GM23338 (cell line): ENCODE measurements at regions not wholly inside any gene's neighbourhood (a gene's known extent, or its start where the extent isn't known, plus 50 kb on each side); places are given as distances from the start of the nearest gene placed in this dataset.

Experiments used
- ATAC-seq: fragments of 200-7000 bp; cut with Tn5 transposase; 3 replicates; pipeline ENCODE4 v1.9.1; 2020
- DNase-seq: peaks from one replicate; pipeline ENCODE4 v3.0.0-alpha.2; 2015; ENCODE audit warnings: low spot score
- H2AFZ ChIP-seq: fragments of 200-600 bp; sonication (generic); 2 replicates; pipeline ENCODE4 v1.8.0; 2016; ENCODE audit warnings: antibody characterized with exemption, mild to moderate bottlenecking, moderate library complexity
- H3F3A ChIP-seq: fragments of 200-600 bp; sonication (generic); replicated peaks from 2 replicates; pipeline ENCODE4 v1.8.0; 2017; ENCODE audit warnings: antibody characterized with exemption, mixed run types, low read depth
- H3K27ac ChIP-seq: fragments of 200-600 bp; sonication (generic); 2 replicates; pipeline ENCODE4 v1.6.1; 2016; ENCODE audit warnings: low read depth
- H3K27me3 ChIP-seq: fragments of 200-600 bp; sonication (generic); 2 replicates; pipeline ENCODE4 v1.8.0; 2016; ENCODE audit warnings: mild to moderate bottlenecking, mixed run types, moderate library complexity; ENCODE audit not compliant: insufficient read depth
- H3K36me3 ChIP-seq: fragments of 200-600 bp; sonication (generic); 2 replicates; pipeline ENCODE4 v1.8.0; 2016; ENCODE audit warnings: mild to moderate bottlenecking; ENCODE audit not compliant: insufficient read depth
- H3K4me1 ChIP-seq: fragments of 200-600 bp; sonication (generic); 2 replicates; pipeline ENCODE4 v1.8.0; 2016; ENCODE audit warnings: mild to moderate bottlenecking, moderate library complexity; ENCODE audit not compliant: insufficient read depth
- H3K4me2 ChIP-seq: fragments of 200-600 bp; sonication (generic); 2 replicates; pipeline ENCODE4 v1.7.1; 2017; ENCODE audit warnings: mixed run types
- H3K4me3 ChIP-seq: fragments of 200-600 bp; sonication (generic); 2 replicates; pipeline ENCODE4 v1.6.1; 2016; ENCODE audit warnings: mixed run types
- H3K79me2 ChIP-seq: fragments of 200-600 bp; sonication (generic); replicated peaks from 2 replicates; pipeline ENCODE4 v1.8.0; 2017; ENCODE audit warnings: mild to moderate bottlenecking; ENCODE audit not compliant: insufficient read depth
- H3K9me2 ChIP-seq: fragments of 200-600 bp; sonication (generic); 2 replicates; pipeline ENCODE4 v1.8.0; 2017; ENCODE audit not compliant: insufficient read depth
- H4K20me1 ChIP-seq: fragments of 200-600 bp; sonication (generic); replicated peaks from 2 replicates; pipeline ENCODE4 v1.8.0; 2017; ENCODE audit warnings: mild to moderate bottlenecking; ENCODE audit not compliant: insufficient read depth
- H3K27ac Mint-ChIP-seq: 2 replicates; pipeline ENCODE4 v1.8.0; 2020; ENCODE audit warnings: inconsistent platforms, mild to moderate bottlenecking, moderate library complexity, mixed read lengths
- H3K27me3 Mint-ChIP-seq: 3 replicates; pipeline ENCODE4 v1.8.0; 2022; ENCODE audit warnings: low read depth, mild to moderate bottlenecking, moderate library complexity, mixed read lengths, inconsistent platforms; ENCODE audit not compliant: insufficient read depth, poor library complexity
- H3K36me3 Mint-ChIP-seq: 3 replicates; pipeline ENCODE4 v1.8.0; 2021; ENCODE audit warnings: low read depth, mild to moderate bottlenecking, inconsistent platforms, moderate library complexity, mixed read lengths
- H3K4me1 Mint-ChIP-seq: 3 replicates; pipeline ENCODE4 v1.8.0; 2020; ENCODE audit warnings: mild to moderate bottlenecking, inconsistent platforms, mixed read lengths
- H3K4me3 Mint-ChIP-seq: 3 replicates; pipeline ENCODE4 v1.8.0; 2021; ENCODE audit warnings: moderate library complexity, mild to moderate bottlenecking, inconsistent platforms, mixed read lengths
- H3K9me3 Mint-ChIP-seq: 3 replicates; pipeline ENCODE4 v1.8.0; 2020; ENCODE audit warnings: moderate library complexity, mild to moderate bottlenecking, inconsistent platforms, mixed read lengths
- CREB1 ChIP-seq: fragments of 250-450 bp; sonication (Bioruptor Pico); IDR thresholded peaks from 2 replicates; pipeline ENCODE4 v1.5.0; 2020; ENCODE audit warnings: low read depth, mild to moderate bottlenecking, moderate library complexity
- EZH2 ChIP-seq: fragments of 200-600 bp; sonication (generic); IDR thresholded peaks from one replicate; pipeline ENCODE4 v1.8.0; 2017; ENCODE audit warnings: antibody characterized with exemption, mild to moderate bottlenecking, low read depth; ENCODE audit not compliant: unreplicated experiment
- EZH2phosphoT487 ChIP-seq: fragments of 200-600 bp; sonication (generic); IDR thresholded peaks from one replicate; pipeline ENCODE4 v1.8.1; 2018; ENCODE audit warnings: antibody characterized with exemption; ENCODE audit not compliant: unreplicated experiment
- JUNB ChIP-seq: IDR thresholded peaks from one replicate; pipeline ENCODE4 v1.6.1; 2016; ENCODE audit warnings: antibody characterized with exemption; ENCODE audit not compliant: unreplicated experiment
- NANOG ChIP-seq: IDR thresholded peaks from 2 replicates; pipeline ENCODE4 v1.6.1; 2016; ENCODE audit warnings: antibody characterized with exemption, borderline replicate concordance
- POLR2AphosphoS5 ChIP-seq: IDR thresholded peaks from 2 replicates; pipeline ENCODE4 v1.6.1; 2016; ENCODE audit warnings: antibody characterized with exemption, low read depth
- STAT1 ChIP-seq: IDR thresholded peaks from one replicate; pipeline ENCODE4 v1.6.1; 2016; ENCODE audit warnings: antibody characterized with exemption; ENCODE audit not compliant: unreplicated experiment
- ZNF114 ChIP-seq: fragments of 250-450 bp; sonication (Bioruptor Pico); IDR thresholded peaks from 2 replicates; pipeline ENCODE4 v1.5.0; 2020; ENCODE audit warnings: mild to moderate bottlenecking, moderate library complexity
- ZNF331 ChIP-seq: fragments of 250-450 bp; sonication (Bioruptor Pico); IDR thresholded peaks from 2 replicates; pipeline ENCODE4 v1.5.0; 2020; ENCODE audit warnings: low read depth, mild to moderate bottlenecking, moderate library complexity
- TF ChIP-seq, protein P1 (sequence below): IDR thresholded peaks from 2 replicates; pipeline ENCODE4 v1.6.1; 2016; ENCODE audit warnings: antibody characterized with exemption
- TF ChIP-seq, protein P2 (sequence below): IDR thresholded peaks from one replicate; pipeline ENCODE4 v1.6.1; 2018; ENCODE audit warnings: antibody characterized with exemption; ENCODE audit not compliant: unreplicated experiment
- TF ChIP-seq, protein P3 (sequence below), 2 experiments: fragments of 200-600 bp in 1 of 2; sonication (generic) in 1 of 2; conservative IDR thresholded peaks; 2 replicates each; pipeline versions ENCODE4 v1.5.1 to v1.6.1; 2016 to 2017; ENCODE audit warnings: antibody characterized with exemption in 2 of 2, low read depth in 2 of 2, mild to moderate bottlenecking in 2 of 2, moderate library complexity in 1 of 2
- TF ChIP-seq, protein P4 (sequence below): fragments of 250-450 bp; sonication (Bioruptor Pico); IDR thresholded peaks from 2 replicates; pipeline ENCODE4 v1.5.0; 2020; ENCODE audit warnings: mild to moderate bottlenecking, moderate library complexity

DNA sequence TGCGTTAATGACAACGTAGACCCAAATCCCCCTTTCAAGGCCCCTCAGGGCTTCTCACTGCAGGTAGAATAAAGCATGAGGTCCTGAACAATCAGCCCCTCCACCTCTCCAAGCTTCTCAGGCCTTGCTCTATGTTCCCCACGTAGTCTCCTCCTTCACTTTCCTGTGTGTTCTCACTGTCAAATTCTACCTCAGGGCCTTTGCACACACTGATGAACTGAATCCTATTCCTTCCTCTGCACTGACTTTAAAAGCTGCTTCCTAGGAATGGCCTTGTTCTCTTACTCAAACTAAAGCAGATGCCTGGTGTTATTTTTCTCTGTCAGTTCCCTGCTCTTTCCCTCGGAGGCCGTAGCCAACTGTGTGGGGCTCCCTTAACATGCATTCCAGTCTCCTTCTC lies 66.8 kb upstream of the EDN1 start:
- ATAC-seq (no peak), DNase-seq (no peak)
- Mint-ChIP-seq H3K9me3 (no peaks in the 10 kb centered on the region), H3K4me1 (0 out of 3 replicates have a peak, but pooled peaks cover 2% of the 10 kb centered on the region), H3K4me3 (no peak overlapping the region), H3K36me3 (no peaks in the 10 kb centered on the region), H3K27me3 (peaks cover 5% of the 10 kb centered on the region), H3K27ac (no peak overlapping the region)
- TF ChIP-seq, protein P1, sequence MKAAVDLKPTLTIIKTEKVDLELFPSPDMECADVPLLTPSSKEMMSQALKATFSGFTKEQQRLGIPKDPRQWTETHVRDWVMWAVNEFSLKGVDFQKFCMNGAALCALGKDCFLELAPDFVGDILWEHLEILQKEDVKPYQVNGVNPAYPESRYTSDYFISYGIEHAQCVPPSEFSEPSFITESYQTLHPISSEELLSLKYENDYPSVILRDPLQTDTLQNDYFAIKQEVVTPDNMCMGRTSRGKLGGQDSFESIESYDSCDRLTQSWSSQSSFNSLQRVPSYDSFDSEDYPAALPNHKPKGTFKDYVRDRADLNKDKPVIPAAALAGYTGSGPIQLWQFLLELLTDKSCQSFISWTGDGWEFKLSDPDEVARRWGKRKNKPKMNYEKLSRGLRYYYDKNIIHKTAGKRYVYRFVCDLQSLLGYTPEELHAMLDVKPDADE, result no peak
- TF ChIP-seq JUNB (no peak), EZH2phosphoT487 (no peak), NANOG (no peak), ZNF114 (no peak), POLR2AphosphoS5 (no peak), STAT1 (no peak), CREB1 (no peak), ZNF331 (CRISPR knock-in tag) (no peak), EZH2 (no peak)
- TF ChIP-seq, protein P2, sequence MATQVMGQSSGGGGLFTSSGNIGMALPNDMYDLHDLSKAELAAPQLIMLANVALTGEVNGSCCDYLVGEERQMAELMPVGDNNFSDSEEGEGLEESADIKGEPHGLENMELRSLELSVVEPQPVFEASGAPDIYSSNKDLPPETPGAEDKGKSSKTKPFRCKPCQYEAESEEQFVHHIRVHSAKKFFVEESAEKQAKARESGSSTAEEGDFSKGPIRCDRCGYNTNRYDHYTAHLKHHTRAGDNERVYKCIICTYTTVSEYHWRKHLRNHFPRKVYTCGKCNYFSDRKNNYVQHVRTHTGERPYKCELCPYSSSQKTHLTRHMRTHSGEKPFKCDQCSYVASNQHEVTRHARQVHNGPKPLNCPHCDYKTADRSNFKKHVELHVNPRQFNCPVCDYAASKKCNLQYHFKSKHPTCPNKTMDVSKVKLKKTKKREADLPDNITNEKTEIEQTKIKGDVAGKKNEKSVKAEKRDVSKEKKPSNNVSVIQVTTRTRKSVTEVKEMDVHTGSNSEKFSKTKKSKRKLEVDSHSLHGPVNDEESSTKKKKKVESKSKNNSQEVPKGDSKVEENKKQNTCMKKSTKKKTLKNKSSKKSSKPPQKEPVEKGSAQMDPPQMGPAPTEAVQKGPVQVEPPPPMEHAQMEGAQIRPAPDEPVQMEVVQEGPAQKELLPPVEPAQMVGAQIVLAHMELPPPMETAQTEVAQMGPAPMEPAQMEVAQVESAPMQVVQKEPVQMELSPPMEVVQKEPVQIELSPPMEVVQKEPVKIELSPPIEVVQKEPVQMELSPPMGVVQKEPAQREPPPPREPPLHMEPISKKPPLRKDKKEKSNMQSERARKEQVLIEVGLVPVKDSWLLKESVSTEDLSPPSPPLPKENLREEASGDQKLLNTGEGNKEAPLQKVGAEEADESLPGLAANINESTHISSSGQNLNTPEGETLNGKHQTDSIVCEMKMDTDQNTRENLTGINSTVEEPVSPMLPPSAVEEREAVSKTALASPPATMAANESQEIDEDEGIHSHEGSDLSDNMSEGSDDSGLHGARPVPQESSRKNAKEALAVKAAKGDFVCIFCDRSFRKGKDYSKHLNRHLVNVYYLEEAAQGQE, result no peak
- TF ChIP-seq, protein P3, sequence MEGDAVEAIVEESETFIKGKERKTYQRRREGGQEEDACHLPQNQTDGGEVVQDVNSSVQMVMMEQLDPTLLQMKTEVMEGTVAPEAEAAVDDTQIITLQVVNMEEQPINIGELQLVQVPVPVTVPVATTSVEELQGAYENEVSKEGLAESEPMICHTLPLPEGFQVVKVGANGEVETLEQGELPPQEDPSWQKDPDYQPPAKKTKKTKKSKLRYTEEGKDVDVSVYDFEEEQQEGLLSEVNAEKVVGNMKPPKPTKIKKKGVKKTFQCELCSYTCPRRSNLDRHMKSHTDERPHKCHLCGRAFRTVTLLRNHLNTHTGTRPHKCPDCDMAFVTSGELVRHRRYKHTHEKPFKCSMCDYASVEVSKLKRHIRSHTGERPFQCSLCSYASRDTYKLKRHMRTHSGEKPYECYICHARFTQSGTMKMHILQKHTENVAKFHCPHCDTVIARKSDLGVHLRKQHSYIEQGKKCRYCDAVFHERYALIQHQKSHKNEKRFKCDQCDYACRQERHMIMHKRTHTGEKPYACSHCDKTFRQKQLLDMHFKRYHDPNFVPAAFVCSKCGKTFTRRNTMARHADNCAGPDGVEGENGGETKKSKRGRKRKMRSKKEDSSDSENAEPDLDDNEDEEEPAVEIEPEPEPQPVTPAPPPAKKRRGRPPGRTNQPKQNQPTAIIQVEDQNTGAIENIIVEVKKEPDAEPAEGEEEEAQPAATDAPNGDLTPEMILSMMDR (conservative IDR thresholded peaks at IDR 0.05; ENCODE audit: low read depth in 2 of 2), result no peak
- TF ChIP-seq, protein P4, sequence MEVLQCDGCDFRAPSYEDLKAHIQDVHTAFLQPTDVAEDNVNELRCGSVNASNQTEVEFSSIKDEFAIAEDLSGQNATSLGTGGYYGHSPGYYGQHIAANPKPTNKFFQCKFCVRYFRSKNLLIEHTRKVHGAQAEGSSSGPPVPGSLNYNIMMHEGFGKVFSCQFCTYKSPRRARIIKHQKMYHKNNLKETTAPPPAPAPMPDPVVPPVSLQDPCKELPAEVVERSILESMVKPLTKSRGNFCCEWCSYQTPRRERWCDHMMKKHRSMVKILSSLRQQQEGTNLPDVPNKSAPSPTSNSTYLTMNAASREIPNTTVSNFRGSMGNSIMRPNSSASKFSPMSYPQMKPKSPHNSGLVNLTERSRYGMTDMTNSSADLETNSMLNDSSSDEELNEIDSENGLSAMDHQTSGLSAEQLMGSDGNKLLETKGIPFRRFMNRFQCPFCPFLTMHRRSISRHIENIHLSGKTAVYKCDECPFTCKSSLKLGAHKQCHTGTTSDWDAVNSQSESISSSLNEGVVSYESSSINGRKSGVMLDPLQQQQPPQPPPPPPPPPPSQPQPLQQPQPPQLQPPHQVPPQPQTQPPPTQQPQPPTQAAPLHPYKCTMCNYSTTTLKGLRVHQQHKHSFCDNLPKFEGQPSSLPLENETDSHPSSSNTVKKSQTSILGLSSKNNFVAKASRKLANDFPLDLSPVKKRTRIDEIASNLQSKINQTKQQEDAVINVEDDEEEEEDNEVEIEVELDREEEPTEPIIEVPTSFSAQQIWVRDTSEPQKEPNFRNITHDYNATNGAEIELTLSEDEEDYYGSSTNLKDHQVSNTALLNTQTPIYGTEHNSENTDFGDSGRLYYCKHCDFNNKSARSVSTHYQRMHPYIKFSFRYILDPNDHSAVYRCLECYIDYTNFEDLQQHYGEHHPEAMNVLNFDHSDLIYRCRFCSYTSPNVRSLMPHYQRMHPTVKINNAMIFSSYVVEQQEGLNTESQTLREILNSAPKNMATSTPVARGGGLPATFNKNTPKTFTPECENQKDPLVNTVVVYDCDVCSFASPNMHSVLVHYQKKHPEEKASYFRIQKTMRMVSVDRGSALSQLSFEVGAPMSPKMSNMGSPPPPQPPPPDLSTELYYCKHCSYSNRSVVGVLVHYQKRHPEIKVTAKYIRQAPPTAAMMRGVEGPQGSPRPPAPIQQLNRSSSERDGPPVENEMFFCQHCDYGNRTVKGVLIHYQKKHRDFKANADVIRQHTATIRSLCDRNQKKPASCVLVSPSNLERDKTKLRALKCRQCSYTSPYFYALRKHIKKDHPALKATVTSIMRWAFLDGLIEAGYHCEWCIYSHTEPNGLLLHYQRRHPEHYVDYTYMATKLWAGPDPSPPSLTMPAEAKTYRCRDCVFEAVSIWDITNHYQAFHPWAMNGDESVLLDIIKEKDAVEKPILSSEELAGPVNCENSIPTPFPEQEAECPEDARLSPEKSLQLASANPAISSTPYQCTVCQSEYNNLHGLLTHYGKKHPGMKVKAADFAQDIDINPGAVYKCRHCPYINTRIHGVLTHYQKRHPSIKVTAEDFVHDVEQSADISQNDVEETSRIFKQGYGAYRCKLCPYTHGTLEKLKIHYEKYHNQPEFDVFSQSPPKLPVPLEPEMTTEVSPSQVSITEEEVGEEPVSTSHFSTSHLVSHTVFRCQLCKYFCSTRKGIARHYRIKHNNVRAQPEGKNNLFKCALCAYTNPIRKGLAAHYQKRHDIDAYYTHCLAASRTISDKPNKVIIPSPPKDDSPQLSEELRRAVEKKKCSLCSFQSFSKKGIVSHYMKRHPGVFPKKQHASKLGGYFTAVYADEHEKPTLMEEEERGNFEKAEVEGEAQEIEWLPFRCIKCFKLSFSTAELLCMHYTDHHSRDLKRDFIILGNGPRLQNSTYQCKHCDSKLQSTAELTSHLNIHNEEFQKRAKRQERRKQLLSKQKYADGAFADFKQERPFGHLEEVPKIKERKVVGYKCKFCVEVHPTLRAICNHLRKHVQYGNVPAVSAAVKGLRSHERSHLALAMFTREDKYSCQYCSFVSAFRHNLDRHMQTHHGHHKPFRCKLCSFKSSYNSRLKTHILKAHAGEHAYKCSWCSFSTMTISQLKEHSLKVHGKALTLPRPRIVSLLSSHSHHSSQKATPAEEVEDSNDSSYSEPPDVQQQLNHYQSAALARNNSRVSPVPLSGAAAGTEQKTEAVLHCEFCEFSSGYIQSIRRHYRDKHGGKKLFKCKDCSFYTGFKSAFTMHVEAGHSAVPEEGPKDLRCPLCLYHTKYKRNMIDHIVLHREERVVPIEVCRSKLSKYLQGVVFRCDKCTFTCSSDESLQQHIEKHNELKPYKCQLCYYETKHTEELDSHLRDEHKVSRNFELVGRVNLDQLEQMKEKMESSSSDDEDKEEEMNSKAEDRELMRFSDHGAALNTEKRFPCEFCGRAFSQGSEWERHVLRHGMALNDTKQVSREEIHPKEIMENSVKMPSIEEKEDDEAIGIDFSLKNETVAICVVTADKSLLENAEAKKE, result no peak
- Histone ChIP-seq H3K27ac (no peak overlapping the region), H3K27me3 (no peaks in the 10 kb centered on the region), H3K36me3 (no peaks in the 10 kb centered on the region), H3K4me3 (no peak overlapping the region), H3K79me2 (no peaks in the 10 kb centered on the region), H3K4me1 (no peaks in the 10 kb centered on the region), H3F3A (no peaks in the 10 kb centered on the region), H3K4me2 (no peak overlapping the region), H3K9me2 (no peaks in the 10 kb centered on the region), H2AFZ (no peak overlapping the region), H4K20me1 (no peaks in the 10 kb centered on the region)
